HFFc6 (cell line): ENCODE measurements at regions not wholly inside any gene's neighbourhood (a gene's known extent, or its start where the extent isn't known, plus 50 kb on each side); places are given as distances from the start of the nearest gene placed in this dataset.
A peak's percentile ranks its signal among the peaks of the same experiment; 100 is the strongest.

Experiments
- DNase-seq: peaks from one replicate; pipeline ENCODE4 v3.0.0-alpha.2; 2018
- H3K27ac Mint-ChIP-seq: 2 replicates; pipeline ENCODE4 v1.8.0; 2020; ENCODE audit warnings: mild to moderate bottlenecking, mixed read lengths
- H3K27me3 Mint-ChIP-seq: 2 replicates; pipeline ENCODE4 v1.8.0; 2021; ENCODE audit warnings: mild to moderate bottlenecking, moderate library complexity, mixed read lengths; ENCODE audit not compliant: insufficient read depth
- H3K36me3 Mint-ChIP-seq: 2 replicates; pipeline ENCODE4 v1.8.0; 2021; ENCODE audit warnings: low read depth, mixed read lengths
- H3K4me1 Mint-ChIP-seq: 2 replicates; pipeline ENCODE4 v1.8.0; 2020; ENCODE audit warnings: low read depth, mixed read lengths
- H3K4me3 Mint-ChIP-seq: 2 replicates; pipeline ENCODE4 v1.8.0; 2020; ENCODE audit warnings: mild to moderate bottlenecking, moderate library complexity, mixed read lengths
- H3K9me3 Mint-ChIP-seq: 2 replicates; pipeline ENCODE4 v1.8.0; 2020; ENCODE audit warnings: mild to moderate bottlenecking, mixed read lengths
- CTCF ChIP-seq: fragments of 200-600 bp; sonication (generic); IDR thresholded peaks from 2 replicates; pipeline ENCODE4 v1.5.0; 2021; ENCODE audit warnings: antibody characterized with exemption, mild to moderate bottlenecking

- H3K36me3 Mint-ChIP-seq, result peaks cover 25% of the 10 kb centered on the region
- TF ChIP-seq CTCF, result no peak
- H3K9me3 Mint-ChIP-seq, result peaks cover 13% of the 10 kb centered on the region
- no peak overlapping the region for H3K27ac Mint-ChIP-seq
- H3K4me3 Mint-ChIP-seq, result no peak overlapping the region
- H3K4me1 Mint-ChIP-seq, result peaks cover 14% of the 10 kb centered on the region
- DNase-seq, result no peak
- no peaks in the 10 kb centered on the region for H3K27me3 Mint-ChIP-seq
Measured at GRCh38 chr11:29217901-29218300, 798.9 kb downstream of the KCNA4 start.

GRCh38 chr11:29214833-29215232 is 802.0 kb downstream of the KCNA4 start:
- Mint-ChIP-seq H3K27ac (no peak overlapping the region), H3K27me3 (no peaks in the 10 kb centered on the region), H3K4me1 (peaks cover 28% of the 10 kb centered on the region), H3K36me3 (peaks cover 9% of the 10 kb centered on the region; the same call in 1 of the 2 replicates), H3K4me3 (no peak overlapping the region), H3K9me3 (peaks cover 5% of the 10 kb centered on the region)
- no peak for TF ChIP-seq CTCF
- peak; percentile 13 for DNase-seq

GRCh38 chr11:29211202-29211601 is 805.6 kb downstream of the KCNA4 start:
- Mint-ChIP-seq H3K4me1 (peaks cover 41% of the 10 kb centered on the region), H3K27ac (no peak overlapping the region), H3K9me3 (no peaks in the 10 kb centered on the region), H3K4me3 (no peak overlapping the region), H3K36me3 (peaks cover 4% of the 10 kb centered on the region; the same call in 1 of the 2 replicates), H3K27me3 (no peaks in the 10 kb centered on the region)
- DNase-seq, result no peak
- no peak for TF ChIP-seq CTCF

- no peak overlapping the region for H3K27ac Mint-ChIP-seq
- H3K36me3 Mint-ChIP-seq, result peaks cover 4% of the 10 kb centered on the region; the same call in 1 of the 2 replicates
- H3K27me3 Mint-ChIP-seq, result no peaks in the 10 kb centered on the region
- no peak for TF ChIP-seq CTCF
- peaks cover 41% of the 10 kb centered on the region for H3K4me1 Mint-ChIP-seq
- no peak for DNase-seq
- no peak overlapping the region for H3K4me3 Mint-ChIP-seq
- H3K9me3 Mint-ChIP-seq, result no peaks in the 10 kb centered on the region
Measured at GRCh38 chr11:29210426-29210825, 806.4 kb downstream of the KCNA4 start.

GRCh38 chr11:29208117-29208516 is 808.7 kb downstream of the KCNA4 start:
- Mint-ChIP-seq H3K9me3 (no peaks in the 10 kb centered on the region), H3K27ac (peak overlapping the region; percentile 35; the same call in 1 of the 2 replicates), H3K4me1 (peaks cover 27% of the 10 kb centered on the region), H3K4me3 (peak overlapping the region; percentile 66; the same call in 1 of the 2 replicates), H3K36me3 (no peaks in the 10 kb centered on the region), H3K27me3 (no peaks in the 10 kb centered on the region)
- TF ChIP-seq CTCF, result no peak
- DNase-seq, result no peak
